Ectodermal cell (in vitro differentiated cells): ENCODE measurements at regions not wholly inside any gene's neighbourhood (a gene's known extent, or its start where the extent isn't known, plus 50 kb on each side); places are given as distances from the start of the nearest gene placed in this dataset.
"Not testable (repeated sequence)": the region's sequence is repeated elsewhere in the genome, so short reads cannot be mapped to it uniquely, and the experiment has no call there.

ENCODE experiments used
- H3K27ac ChIP-seq: 2 replicates; pipeline ENCODE4 v1.7.0; 2013; ENCODE audit warnings: mild to moderate bottlenecking, low read depth, low read length; ENCODE audit not compliant: insufficient read depth, poor library complexity, severe bottlenecking
- H3K27me3 ChIP-seq: 2 replicates; pipeline ENCODE4 v1.7.0; 2013; ENCODE audit warnings: mild to moderate bottlenecking, low read length; ENCODE audit not compliant: insufficient read depth, control insufficient read depth, poor library complexity, severe bottlenecking
- H3K36me3 ChIP-seq: one replicate; pipeline ENCODE4 v1.7.0; 2013; ENCODE audit warnings: low read length; ENCODE audit not compliant: control insufficient read depth, insufficient read depth
- H3K4me1 ChIP-seq: one replicate; pipeline ENCODE4 v1.7.0; 2013; ENCODE audit warnings: low read length; ENCODE audit not compliant: control insufficient read depth, insufficient read depth
- H3K4me3 ChIP-seq: 2 replicates; pipeline ENCODE4 v1.7.0; 2013; ENCODE audit warnings: low read depth, low read length, control low read depth; ENCODE audit not compliant: insufficient read depth
- H3K9me3 ChIP-seq: 2 replicates; pipeline ENCODE4 v1.7.0; 2013; ENCODE audit warnings: mild to moderate bottlenecking, low read length, moderate library complexity; ENCODE audit not compliant: control insufficient read depth
- WGBS, 2 experiments: methylation state at CpG; one replicate each; pipeline ENCODE4 v1.1.7; 2013; ENCODE audit warnings: missing lambda C conversion rate in 2 of 2; 5-methylcytosine and 5-hydroxymethylcytosine counted together

DNA sequence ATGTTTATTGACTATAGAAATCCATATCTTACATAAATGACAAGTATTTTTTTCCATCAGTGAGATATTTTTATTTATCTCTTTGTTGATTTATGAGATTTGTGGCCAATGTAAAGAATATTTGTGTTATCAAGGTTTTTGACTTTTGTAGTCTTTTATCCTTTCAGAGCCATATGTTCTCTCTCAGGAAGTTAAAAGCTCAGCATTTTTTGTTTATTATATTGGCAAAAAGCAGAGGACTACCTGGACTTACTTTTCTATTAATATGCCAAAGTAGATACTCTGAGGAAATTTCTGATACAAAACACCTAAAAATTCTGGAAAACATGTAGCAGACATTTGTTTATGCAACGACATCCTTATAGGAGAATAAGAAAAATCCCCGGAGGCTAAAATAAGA is 490.3 kb downstream of the SLC6A15 start:
- no peak overlapping the region for H3K27ac ChIP-seq
- no peaks in the 10 kb centered on the region for H3K9me3 ChIP-seq
- H3K36me3 ChIP-seq: no peaks in the 10 kb centered on the region
- H3K4me3 ChIP-seq: no peak overlapping the region
- no peaks in the 10 kb centered on the region for H3K4me1 ChIP-seq
- H3K27me3 ChIP-seq: no peaks in the 10 kb centered on the region
- WGBS, 2 experiments: 88 to 89% methylated on average over 2 of the region's 2 CpGs

DNA sequence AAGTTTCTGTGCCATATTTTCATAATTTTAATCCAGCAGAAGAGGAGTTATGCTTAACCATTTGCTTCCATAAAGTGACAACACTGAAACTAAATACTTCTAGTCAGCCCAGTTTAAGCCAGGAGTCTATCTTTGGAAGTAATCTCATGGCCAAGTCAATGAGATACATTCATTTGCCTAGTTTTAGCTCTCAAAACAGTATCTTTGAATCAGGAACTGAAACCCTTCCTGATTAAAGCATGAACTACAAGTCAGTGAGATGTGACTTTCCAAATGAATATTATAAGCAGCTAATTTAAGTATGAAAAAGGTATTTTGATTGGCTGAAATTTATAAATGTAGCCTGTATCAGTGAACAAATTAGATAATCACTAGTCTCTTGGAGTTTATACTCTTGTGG is 491.5 kb downstream of the SLC6A15 start:
- Histone ChIP-seq H3K27ac (no peak overlapping the region), H3K27me3 (no peaks in the 10 kb centered on the region), H3K4me1 (no peaks in the 10 kb centered on the region), H3K4me3 (no peak overlapping the region), H3K9me3 (no peaks in the 10 kb centered on the region), H3K36me3 (no peaks in the 10 kb centered on the region)

DNA sequence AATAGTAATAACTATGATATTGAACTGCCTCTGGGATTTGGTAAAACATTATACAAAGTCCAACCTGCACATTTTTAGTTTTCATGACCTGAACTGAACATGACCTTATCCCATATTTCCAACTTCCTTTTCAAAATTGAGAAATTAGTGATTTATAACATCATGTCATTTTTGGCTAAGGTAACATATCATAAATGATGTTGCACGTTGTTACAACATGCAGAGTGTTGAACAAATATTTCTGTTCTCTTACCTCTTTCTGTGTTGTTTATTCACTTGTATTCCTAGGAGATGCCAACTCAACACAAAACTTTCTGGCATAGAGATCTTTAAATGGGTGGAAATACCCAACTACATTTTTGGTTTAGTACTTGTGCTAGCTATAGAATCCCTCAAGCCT is 496.0 kb downstream of the SLC6A15 start:
- H3K27ac ChIP-seq: no peak overlapping the region
- H3K9me3 ChIP-seq: no peaks in the 10 kb centered on the region
- H3K27me3 ChIP-seq: no peaks in the 10 kb centered on the region
- H3K4me3 ChIP-seq: no peak overlapping the region
- 100% methylated on average over 1 of the region's 1 CpG; no CpG with 5 or more reads in 1 of the 2 experiments for WGBS, 2 experiments
- H3K36me3 ChIP-seq: no peaks in the 10 kb centered on the region
- H3K4me1 ChIP-seq: no peaks in the 10 kb centered on the region

DNA sequence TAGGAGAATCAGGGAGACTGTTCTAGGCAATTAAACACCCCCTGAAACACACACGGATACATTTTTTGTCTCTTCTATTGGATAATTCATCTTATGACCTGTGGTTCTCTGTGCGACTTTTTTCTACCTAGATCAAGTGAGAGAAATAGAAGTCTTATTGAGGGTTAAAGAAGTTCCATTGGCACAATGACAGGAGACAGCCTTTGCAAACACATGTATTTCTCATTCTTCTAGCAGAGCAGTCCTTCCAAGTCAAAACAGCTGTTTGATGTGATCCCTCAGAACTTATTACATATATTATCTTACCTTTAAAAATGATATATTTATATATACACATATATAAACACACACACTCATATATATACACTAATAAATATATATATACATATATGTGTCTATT is 496.7 kb downstream of the SLC6A15 start:
- H3K4me3 ChIP-seq: no peak overlapping the region
- no peaks in the 10 kb centered on the region for H3K36me3 ChIP-seq
- H3K27ac ChIP-seq: no peak overlapping the region
- no peaks in the 10 kb centered on the region for H3K9me3 ChIP-seq
- 83 to 95% methylated on average over 1 to 2 of the region's 2 CpGs for WGBS, 2 experiments
- H3K4me1 ChIP-seq: no peaks in the 10 kb centered on the region
- H3K27me3 ChIP-seq: no peaks in the 10 kb centered on the region

DNA sequence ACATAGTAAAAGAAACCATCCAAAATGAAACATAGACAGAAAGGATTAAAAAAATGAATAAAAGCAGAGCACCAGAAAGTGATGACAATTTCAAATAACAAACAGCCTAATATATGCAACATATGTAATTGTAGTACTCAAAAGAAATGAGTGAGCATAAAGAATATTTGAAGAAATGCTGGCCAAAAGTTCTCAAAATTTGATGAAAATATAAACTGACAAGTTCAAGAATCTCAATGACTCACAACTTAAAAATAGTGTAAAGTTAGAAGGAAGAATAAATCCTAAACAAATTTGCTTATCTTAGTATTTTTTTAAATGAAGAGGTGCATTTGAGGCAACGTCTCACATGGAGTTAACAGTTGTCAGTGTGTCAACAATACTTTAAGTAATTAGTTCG is 498.9 kb downstream of the SLC6A15 start:
- Histone ChIP-seq H3K4me3 (no peak overlapping the region), H3K9me3 (no peaks in the 10 kb centered on the region), H3K4me1 (no peaks in the 10 kb centered on the region), H3K27me3 (no peaks in the 10 kb centered on the region), H3K27ac (no peak overlapping the region), H3K36me3 (no peaks in the 10 kb centered on the region)
- WGBS, 2 experiments: 78 to 92% methylated on average over 2 of the region's 2 CpGs

DNA sequence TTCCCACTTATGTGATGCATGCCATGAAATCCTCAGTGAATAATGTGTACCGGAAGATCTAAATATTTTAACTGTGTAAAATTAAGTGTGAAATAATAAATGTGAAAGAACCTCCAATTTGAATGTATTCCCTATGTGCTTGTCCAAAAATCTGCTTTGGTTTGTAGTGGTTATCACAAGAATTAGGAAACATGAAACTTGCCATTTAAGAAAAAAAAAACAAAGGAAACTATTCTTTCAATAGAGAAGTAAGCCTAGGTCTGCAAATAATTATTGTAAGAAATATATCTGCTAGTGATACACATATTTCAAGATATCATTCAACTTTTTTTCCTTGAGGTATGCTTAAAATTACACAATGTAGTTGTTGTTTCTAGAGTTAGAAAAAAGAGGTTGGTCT is 500.4 kb downstream of the SLC6A15 start:
- Histone ChIP-seq H3K27ac (no peak overlapping the region), H3K4me1 (no peaks in the 10 kb centered on the region), H3K4me3 (no peak overlapping the region), H3K36me3 (no peaks in the 10 kb centered on the region), H3K9me3 (no peaks in the 10 kb centered on the region), H3K27me3 (no peaks in the 10 kb centered on the region)
- WGBS, 2 experiments: 67 to 92% methylated on average over 1 of the region's 1 CpG

DNA sequence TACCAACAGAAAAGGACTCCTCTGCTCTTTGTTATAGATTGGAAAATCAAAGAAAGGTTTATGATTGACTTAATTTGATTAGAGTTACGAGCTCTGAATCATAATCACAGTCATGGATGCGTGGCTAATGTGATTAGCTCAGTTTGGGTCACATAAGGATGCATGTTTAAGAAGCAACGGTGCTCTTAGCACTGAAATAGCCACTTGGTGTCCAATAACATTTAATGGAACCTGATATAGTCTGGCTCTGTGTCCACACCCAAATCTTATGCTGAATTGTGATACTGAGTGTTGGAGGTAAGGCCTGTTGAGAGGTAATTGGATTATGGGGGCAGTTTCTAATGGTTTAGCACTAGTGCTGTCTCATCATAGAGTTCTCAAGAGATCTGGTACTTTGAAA is 501.6 kb downstream of the SLC6A15 start:
- Histone ChIP-seq H3K9me3 (no peaks in the 10 kb centered on the region), H3K27ac (no peak overlapping the region), H3K27me3 (no peaks in the 10 kb centered on the region), H3K36me3 (no peaks in the 10 kb centered on the region), H3K4me3 (no peak overlapping the region), H3K4me1 (no peaks in the 10 kb centered on the region)
- WGBS, 2 experiments: 85 to 95% methylated on average over 3 of the region's 3 CpGs

DNA sequence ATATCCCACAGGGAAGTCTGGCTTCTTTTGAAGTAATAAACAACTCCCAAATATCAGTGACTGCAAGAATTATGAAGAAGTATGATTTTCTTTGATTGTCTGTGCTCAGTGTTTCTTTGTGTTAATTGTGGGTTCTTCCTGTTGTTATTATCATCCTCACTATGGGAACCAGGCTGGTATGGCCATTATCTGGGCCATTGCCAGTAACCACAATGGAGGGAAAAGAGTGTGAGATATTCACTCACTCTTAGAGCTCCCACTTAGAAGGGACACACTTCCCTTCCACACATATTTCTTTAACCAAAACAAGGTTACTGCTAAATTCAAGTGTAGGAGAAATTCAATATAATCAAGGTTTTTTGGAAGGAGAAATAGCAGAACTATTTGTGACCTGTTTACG is 503.7 kb downstream of the SLC6A15 start:
- no peaks in the 10 kb centered on the region for H3K27me3 ChIP-seq
- no CpG with 5 or more reads among the region's 1 CpG for WGBS, 2 experiments
- H3K9me3 ChIP-seq: no peaks in the 10 kb centered on the region
- H3K36me3 ChIP-seq: no peaks in the 10 kb centered on the region
- H3K27ac ChIP-seq: no peak overlapping the region
- H3K4me3 ChIP-seq: no peak overlapping the region
- no peaks in the 10 kb centered on the region for H3K4me1 ChIP-seq

DNA sequence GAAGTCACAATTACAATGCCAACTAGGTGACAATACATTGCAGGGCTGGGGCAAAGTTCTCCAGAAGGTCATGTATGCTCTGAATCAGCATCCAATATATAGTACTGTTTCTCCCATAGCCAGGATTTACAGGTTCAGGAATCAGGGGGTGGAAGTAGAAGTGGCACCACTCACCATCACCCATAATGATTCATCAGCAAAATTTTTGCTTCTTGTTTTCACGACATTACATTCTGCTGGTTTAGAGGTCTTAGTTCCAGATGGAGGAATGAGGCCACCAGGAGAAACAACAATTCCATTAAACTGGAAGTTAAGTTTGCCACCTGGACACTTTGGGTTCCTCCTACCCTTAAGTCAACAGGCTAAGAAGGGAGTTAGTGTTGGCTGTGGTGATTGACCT is 505.9 kb downstream of the SLC6A15 start:
- not testable (repeated sequence) for H3K9me3 ChIP-seq, H3K4me3 ChIP-seq, H3K27me3 ChIP-seq, H3K4me1 ChIP-seq, H3K27ac ChIP-seq, H3K36me3 ChIP-seq
- 87 to 89% methylated on average over 1 of the region's 1 CpG for WGBS, 2 experiments

DNA sequence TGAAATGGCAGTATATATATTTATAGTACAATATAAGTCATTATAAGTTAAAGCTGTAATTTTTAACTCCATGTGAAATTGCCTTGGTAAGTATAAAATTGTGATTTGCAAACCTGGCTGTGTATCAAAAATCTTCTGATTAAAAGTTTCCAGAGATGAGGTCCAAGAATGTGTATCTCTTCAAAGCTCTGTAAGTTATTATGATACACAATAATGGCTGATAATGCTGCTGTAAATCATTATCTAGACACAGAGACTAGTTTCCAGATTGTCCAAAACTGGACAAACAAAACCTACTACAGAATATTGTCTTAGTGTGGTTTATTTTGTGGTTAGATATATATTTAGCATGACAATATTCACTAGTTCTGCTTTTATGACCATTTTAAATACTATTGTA is 514.8 kb downstream of the SLC6A15 start:
- Histone ChIP-seq H3K9me3 (no peaks in the 10 kb centered on the region), H3K27ac (no peak overlapping the region), H3K36me3 (no peaks in the 10 kb centered on the region), H3K27me3 (no peaks in the 10 kb centered on the region), H3K4me3 (no peak overlapping the region), H3K4me1 (no peaks in the 10 kb centered on the region)

DNA sequence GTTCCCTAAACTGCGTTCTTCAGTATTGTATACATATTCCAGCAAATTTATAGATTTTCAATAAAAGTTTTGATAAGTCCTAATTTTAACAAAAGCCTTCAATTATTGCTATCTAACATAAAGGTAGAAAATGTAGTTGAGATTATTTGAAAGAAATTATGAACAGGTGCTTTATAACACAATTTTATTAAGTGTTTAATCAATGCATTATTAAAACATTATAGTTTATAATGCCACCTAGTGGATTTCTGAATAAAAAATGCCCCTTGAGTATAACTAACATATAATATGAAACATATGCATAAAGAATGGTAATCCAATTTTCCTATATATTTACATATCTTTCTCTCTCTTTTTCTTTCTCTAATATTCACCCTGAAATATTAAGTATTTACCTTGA is 515.3 kb downstream of the SLC6A15 start:
- Histone ChIP-seq H3K4me1 (no peaks in the 10 kb centered on the region), H3K4me3 (no peak overlapping the region), H3K27me3 (no peaks in the 10 kb centered on the region), H3K36me3 (no peaks in the 10 kb centered on the region), H3K27ac (no peak overlapping the region), H3K9me3 (no peaks in the 10 kb centered on the region)
- WGBS, 2 experiments: 100% methylated on average over 1 of the region's 1 CpG; no CpG with 5 or more reads in 1 of the 2 experiments
